ENCODE measurements at regions not wholly inside any gene's neighbourhood (a gene's known extent, or its start where the extent isn't known, plus 50 kb on each side); places are given as distances from the start of the nearest gene placed in this dataset.

- no peak overlapping the region for H2BK20ac ChIP-seq (ENCODE audit: low read length)
- no peaks in the 10 kb centered on the region for H4K20me1 ChIP-seq (replicated peaks in 1 of 2; ENCODE audit: control insufficient read depth in 1 of 2, insufficient read depth in 2 of 2, low read length in 2 of 2)
- no peak overlapping the region for H3K4ac ChIP-seq (replicated peaks; ENCODE audit: insufficient read length, low read depth, low read length)
- H3K79me2 ChIP-seq (ENCODE audit: control insufficient read depth in 1 of 2, insufficient read depth in 2 of 2, low read length in 2 of 2) = no peaks in the 10 kb centered on the region
- no peak overlapping the region for H3K18ac ChIP-seq (ENCODE audit: extremely low read depth, low read length)
- no peak overlapping the region for H4K91ac ChIP-seq (replicated peaks; ENCODE audit: insufficient read length, low read length)
- H2AK5ac ChIP-seq (ENCODE audit: low read depth, low read length) = no peak overlapping the region
- H2AFZ ChIP-seq (ENCODE audit: low read length) = no peak overlapping the region
- no peak overlapping the region for H3K14ac ChIP-seq (ENCODE audit: insufficient read length)
- no peak overlapping the region for H2BK15ac ChIP-seq (ENCODE audit: low read length)
- no peak overlapping the region for H2BK5ac ChIP-seq (ENCODE audit: low read depth, low read length)
- no peaks in the 10 kb centered on the region for H3K79me1 ChIP-seq (ENCODE audit: low read depth, low read length)
- H3K56ac ChIP-seq (replicated peaks; ENCODE audit: insufficient read length, low read depth, low read length) = no peak overlapping the region
- no peak overlapping the region for H4K8ac ChIP-seq (ENCODE audit: extremely low read depth, insufficient read depth, low read length)
- H3K27ac ChIP-seq (ENCODE audit: low read depth, low read length) = no peak overlapping the region
- no peak overlapping the region for H4K5ac ChIP-seq (ENCODE audit: insufficient read length, low read depth, low read length)
- no peak overlapping the region for H3K4me2 ChIP-seq (ENCODE audit: insufficient read depth in 1 of 2, low read depth in 2 of 2, low read length in 2 of 2)
- no peak overlapping the region for H3K4me3 ChIP-seq (ENCODE audit: extremely low read depth in 1 of 4, insufficient read depth in 2 of 4, low read depth in 3 of 4, low read length in 4 of 4)
- H3K9ac ChIP-seq (replicated peaks in 1 of 4; ENCODE audit: extremely low read depth in 1 of 4, low read depth in 3 of 4, low read length in 3 of 4) = no peak overlapping the region
- no peak overlapping the region for H3K23ac ChIP-seq (ENCODE audit: insufficient read length)
- no peak for FAIRE-seq
- no peaks in the 10 kb centered on the region for H3K27me3 ChIP-seq (replicated peaks in 1 of 4; ENCODE audit: control insufficient read depth in 3 of 4, extremely low read depth in 1 of 4, insufficient read depth in 3 of 4, low read length in 3 of 4)
- H2BK12ac ChIP-seq (ENCODE audit: low read depth, low read length) = no peak overlapping the region
- H3K36me3 ChIP-seq (ENCODE audit: control insufficient read depth in 2 of 4, insufficient read depth in 4 of 4, low read length in 3 of 4) = no peaks in the 10 kb centered on the region
- no peak for DNase-seq (ENCODE audit: low read depth in 1 of 2, low spot score in 2 of 2)
- ChIA-PET POLR2A (ENCODE audit: partially characterized antibody) (no interaction called here), CTCF (ENCODE audit: partially characterized antibody) (interaction anchor here (1.3 kb wide), 1 partner anchor 9 kb away, joined by 4 read pairs; no protein-coding TSS in a partner anchor)
- no peak overlapping the region for H2BK120ac ChIP-seq (replicated peaks; ENCODE audit: low read depth, low read length)
- H3K23me2 ChIP-seq (ENCODE audit: low read depth, low read length) = no peaks in the 10 kb centered on the region
- no peaks in the 10 kb centered on the region for H3K9me3 ChIP-seq (ENCODE audit: insufficient read depth in 2 of 2, low read depth in 1 of 2, low read length in 1 of 2)
- WGBS, 2 experiments (ENCODE audit: extremely low coverage in 1 of 2, insufficient coverage in 1 of 2, insufficient read length in 1 of 2, insufficient replicate concordance in 2 of 2, low coverage in 1 of 2, low lambda C conversion rate in 2 of 2, missing lambda C conversion rate in 1 of 2) = 87% methylated on average over 3 of the region's 3 CpGs; no CpG with 5 or more reads in 1 of the 2 experiments
- no peaks in the 10 kb centered on the region for H3K4me1 ChIP-seq (replicated peaks in 1 of 4; ENCODE audit: control insufficient read depth in 3 of 4, insufficient read depth in 4 of 4, low read length in 3 of 4)
- TF ChIP-seq CBX8 (IDR thresholded peaks at IDR 0.05; ENCODE audit: borderline replicate concordance, low read depth, low read length) (no peak), BRCA1 (IDR thresholded peaks at IDR 0.05; ENCODE audit: low read depth, low read length) (no peak), HDAC6 (IDR thresholded peaks at IDR 0.05; ENCODE audit: low read depth, low read length) (no peak), EP300 (IDR thresholded peaks at IDR 0.05; ENCODE audit: borderline replicate concordance in 1 of 2, low read depth in 2 of 2, low read length in 2 of 2) (no peak), TBP (IDR thresholded peaks at IDR 0.05; ENCODE audit: low read depth, low read length) (no peak), GTF2F1 (IDR thresholded peaks at IDR 0.05; ENCODE audit: borderline replicate concordance, low read depth, low read length) (no peak), GABPA (IDR thresholded peaks at IDR 0.05; ENCODE audit: borderline replicate concordance, insufficient read depth, low read length) (no peak), ZNF274 (IDR thresholded peaks at IDR 0.05; ENCODE audit: borderline replicate concordance, extremely low read depth, low read length) (no peak), CTBP2 (IDR thresholded peaks at IDR 0.05; ENCODE audit: borderline replicate concordance, insufficient read depth, insufficient read length, low read length) (no peak), E2F6 (IDR thresholded peaks at IDR 0.05) (no peak), BCL11A (IDR thresholded peaks at IDR 0.05; ENCODE audit: low read depth in 2 of 2, low read length in 2 of 2) (no peak), RBBP5 (IDR thresholded peaks at IDR 0.05; ENCODE audit: borderline replicate concordance, low read depth, low read length) (no peak), KDM4A (IDR thresholded peaks at IDR 0.05; ENCODE audit: low read depth, low read length, severe bottlenecking) (no peak), TAF1 (IDR thresholded peaks at IDR 0.05; ENCODE audit: low read depth, low read length) (no peak)
These were observed 617.1 kb upstream of the ZFP42 start for GRCh38 chr4:187378441-187378840.

All from H1 (cell line).